ENCODE measurements at regions not wholly inside any gene's neighbourhood (a gene's known extent, or its start where the extent isn't known, plus 50 kb on each side); places are given as distances from the start of the nearest gene placed in this dataset.

DNA sequence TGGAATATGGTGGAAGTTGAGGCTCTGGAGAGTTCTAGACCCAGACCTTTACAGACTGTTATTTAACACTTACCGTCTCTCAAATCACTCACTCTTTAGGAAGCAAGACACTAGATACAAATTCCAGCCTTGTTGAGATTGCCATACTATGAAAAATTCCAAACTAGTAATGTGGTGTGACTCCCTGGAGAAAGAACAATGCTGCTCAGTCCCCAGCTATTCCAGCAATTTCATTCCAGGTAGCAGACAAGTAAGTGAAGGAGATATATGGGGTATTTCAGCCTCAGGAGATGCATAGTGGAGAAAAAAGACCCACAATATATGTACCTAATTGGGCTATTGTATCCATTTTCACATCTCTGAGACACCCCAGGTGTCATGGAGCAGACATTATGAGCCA is 678.9 kb upstream of the LMO3 start:
- TF ChIP-seq, protein P1, sequence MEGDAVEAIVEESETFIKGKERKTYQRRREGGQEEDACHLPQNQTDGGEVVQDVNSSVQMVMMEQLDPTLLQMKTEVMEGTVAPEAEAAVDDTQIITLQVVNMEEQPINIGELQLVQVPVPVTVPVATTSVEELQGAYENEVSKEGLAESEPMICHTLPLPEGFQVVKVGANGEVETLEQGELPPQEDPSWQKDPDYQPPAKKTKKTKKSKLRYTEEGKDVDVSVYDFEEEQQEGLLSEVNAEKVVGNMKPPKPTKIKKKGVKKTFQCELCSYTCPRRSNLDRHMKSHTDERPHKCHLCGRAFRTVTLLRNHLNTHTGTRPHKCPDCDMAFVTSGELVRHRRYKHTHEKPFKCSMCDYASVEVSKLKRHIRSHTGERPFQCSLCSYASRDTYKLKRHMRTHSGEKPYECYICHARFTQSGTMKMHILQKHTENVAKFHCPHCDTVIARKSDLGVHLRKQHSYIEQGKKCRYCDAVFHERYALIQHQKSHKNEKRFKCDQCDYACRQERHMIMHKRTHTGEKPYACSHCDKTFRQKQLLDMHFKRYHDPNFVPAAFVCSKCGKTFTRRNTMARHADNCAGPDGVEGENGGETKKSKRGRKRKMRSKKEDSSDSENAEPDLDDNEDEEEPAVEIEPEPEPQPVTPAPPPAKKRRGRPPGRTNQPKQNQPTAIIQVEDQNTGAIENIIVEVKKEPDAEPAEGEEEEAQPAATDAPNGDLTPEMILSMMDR (IDR thresholded peaks at IDR 0.05; ENCODE audit: low read length): no peak
- TF ChIP-seq EZH2 (optimal IDR thresholded peaks at IDR 0.05; ENCODE audit: low read depth, low read length): no peak

Data from MM.1S (cell line).